IMR-90 (cell line): ENCODE measurements at regions not wholly inside any gene's neighbourhood (a gene's known extent, or its start where the extent isn't known, plus 50 kb on each side); places are given as distances from the start of the nearest gene placed in this dataset.
A peak's percentile ranks its signal among the peaks of the same experiment; 100 is the strongest.

Experiments
- CEBPB ChIP-seq: IDR thresholded peaks from 2 replicates; pipeline ENCODE4 v1.6.1; 2012; ENCODE audit warnings: low read depth, low read length, improper control_type of control experiment
- CHD1 ChIP-seq: IDR thresholded peaks from 2 replicates; pipeline ENCODE4 v1.6.1; 2012; ENCODE audit warnings: low read depth, low read length, improper control_type of control experiment
- MAFK ChIP-seq: IDR thresholded peaks from 2 replicates; pipeline ENCODE4 v1.6.1; 2012; ENCODE audit warnings: low read depth, low read length, improper control_type of control experiment
- MAZ ChIP-seq: IDR thresholded peaks from 2 replicates; pipeline ENCODE4 v1.6.1; 2012; ENCODE audit warnings: low read depth, mild to moderate bottlenecking, low read length, improper control_type of control experiment, moderate library complexity, borderline replicate concordance
- POLR2A ChIP-seq: IDR thresholded peaks from 2 replicates; pipeline ENCODE4 v1.6.1; 2012; ENCODE audit warnings: mild to moderate bottlenecking, low read depth, low read length
- RAD21 ChIP-seq: IDR thresholded peaks from 2 replicates; pipeline ENCODE4 v1.6.1; 2012; ENCODE audit warnings: low read length, improper control_type of control experiment
- RCOR1 ChIP-seq: IDR thresholded peaks from 2 replicates; pipeline ENCODE4 v1.6.1; 2012; ENCODE audit warnings: mild to moderate bottlenecking, low read length, improper control_type of control experiment; ENCODE audit not compliant: insufficient replicate concordance
- RFX5 ChIP-seq: IDR thresholded peaks from 2 replicates; pipeline ENCODE4 v1.8.0; 2012; ENCODE audit warnings: low read depth, mild to moderate bottlenecking, low read length, moderate library complexity
- USF2 ChIP-seq: fragments of 150-350 bp; IDR thresholded peaks from 2 replicates; pipeline ENCODE4 v1.6.1; 2017; ENCODE audit warnings: mild to moderate bottlenecking, antibody characterized with exemption, low read length, low read depth
- TF ChIP-seq, protein P1 (sequence below): conservative IDR thresholded peaks from 2 replicates; pipeline ENCODE4 v1.5.1; 2012; ENCODE audit warnings: mild to moderate bottlenecking, low read depth, low read length, improper control_type of control experiment

- TF ChIP-seq MAZ (no peak), CEBPB (no peak), CHD1 (no peak), POLR2A (no peak), USF2 (no peak), RFX5 (no peak), MAFK (peak; percentile 51; the same call in 1 of the 2 replicates), RCOR1 (no peak), RAD21 (no peak)
- TF ChIP-seq, protein P1, sequence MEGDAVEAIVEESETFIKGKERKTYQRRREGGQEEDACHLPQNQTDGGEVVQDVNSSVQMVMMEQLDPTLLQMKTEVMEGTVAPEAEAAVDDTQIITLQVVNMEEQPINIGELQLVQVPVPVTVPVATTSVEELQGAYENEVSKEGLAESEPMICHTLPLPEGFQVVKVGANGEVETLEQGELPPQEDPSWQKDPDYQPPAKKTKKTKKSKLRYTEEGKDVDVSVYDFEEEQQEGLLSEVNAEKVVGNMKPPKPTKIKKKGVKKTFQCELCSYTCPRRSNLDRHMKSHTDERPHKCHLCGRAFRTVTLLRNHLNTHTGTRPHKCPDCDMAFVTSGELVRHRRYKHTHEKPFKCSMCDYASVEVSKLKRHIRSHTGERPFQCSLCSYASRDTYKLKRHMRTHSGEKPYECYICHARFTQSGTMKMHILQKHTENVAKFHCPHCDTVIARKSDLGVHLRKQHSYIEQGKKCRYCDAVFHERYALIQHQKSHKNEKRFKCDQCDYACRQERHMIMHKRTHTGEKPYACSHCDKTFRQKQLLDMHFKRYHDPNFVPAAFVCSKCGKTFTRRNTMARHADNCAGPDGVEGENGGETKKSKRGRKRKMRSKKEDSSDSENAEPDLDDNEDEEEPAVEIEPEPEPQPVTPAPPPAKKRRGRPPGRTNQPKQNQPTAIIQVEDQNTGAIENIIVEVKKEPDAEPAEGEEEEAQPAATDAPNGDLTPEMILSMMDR: no peak
Measured at GRCh38 chr4:33551244-33551643, 2693.1 kb downstream of the ARAP2 start.
